GM23338 (cell line): ENCODE measurements at regions not wholly inside any gene's neighbourhood (a gene's known extent, or its start where the extent isn't known, plus 50 kb on each side); places are given as distances from the start of the nearest gene placed in this dataset.

Source experiments
- ATAC-seq: fragments of 200-7000 bp; cut with Tn5 transposase; 3 replicates; pipeline ENCODE4 v1.9.1; 2020
- DNase-seq: peaks from one replicate; pipeline ENCODE4 v3.0.0-alpha.2; 2015; ENCODE audit warnings: low spot score
- H2AFZ ChIP-seq: fragments of 200-600 bp; sonication (generic); 2 replicates; pipeline ENCODE4 v1.8.0; 2016; ENCODE audit warnings: antibody characterized with exemption, mild to moderate bottlenecking, moderate library complexity
- H3F3A ChIP-seq: fragments of 200-600 bp; sonication (generic); replicated peaks from 2 replicates; pipeline ENCODE4 v1.8.0; 2017; ENCODE audit warnings: antibody characterized with exemption, mixed run types, low read depth
- H3K27ac ChIP-seq: fragments of 200-600 bp; sonication (generic); 2 replicates; pipeline ENCODE4 v1.6.1; 2016; ENCODE audit warnings: low read depth
- H3K27me3 ChIP-seq: fragments of 200-600 bp; sonication (generic); 2 replicates; pipeline ENCODE4 v1.8.0; 2016; ENCODE audit warnings: mild to moderate bottlenecking, mixed run types, moderate library complexity; ENCODE audit not compliant: insufficient read depth
- H3K36me3 ChIP-seq: fragments of 200-600 bp; sonication (generic); 2 replicates; pipeline ENCODE4 v1.8.0; 2016; ENCODE audit warnings: mild to moderate bottlenecking; ENCODE audit not compliant: insufficient read depth
- H3K4me1 ChIP-seq: fragments of 200-600 bp; sonication (generic); 2 replicates; pipeline ENCODE4 v1.8.0; 2016; ENCODE audit warnings: mild to moderate bottlenecking, moderate library complexity; ENCODE audit not compliant: insufficient read depth
- H3K4me2 ChIP-seq: fragments of 200-600 bp; sonication (generic); 2 replicates; pipeline ENCODE4 v1.7.1; 2017; ENCODE audit warnings: mixed run types
- H3K4me3 ChIP-seq: fragments of 200-600 bp; sonication (generic); 2 replicates; pipeline ENCODE4 v1.6.1; 2016; ENCODE audit warnings: mixed run types
- H3K79me2 ChIP-seq: fragments of 200-600 bp; sonication (generic); replicated peaks from 2 replicates; pipeline ENCODE4 v1.8.0; 2017; ENCODE audit warnings: mild to moderate bottlenecking; ENCODE audit not compliant: insufficient read depth
- H3K9me2 ChIP-seq: fragments of 200-600 bp; sonication (generic); 2 replicates; pipeline ENCODE4 v1.8.0; 2017; ENCODE audit not compliant: insufficient read depth
- H4K20me1 ChIP-seq: fragments of 200-600 bp; sonication (generic); replicated peaks from 2 replicates; pipeline ENCODE4 v1.8.0; 2017; ENCODE audit warnings: mild to moderate bottlenecking; ENCODE audit not compliant: insufficient read depth
- H3K27ac Mint-ChIP-seq: 2 replicates; pipeline ENCODE4 v1.8.0; 2020; ENCODE audit warnings: inconsistent platforms, mild to moderate bottlenecking, moderate library complexity, mixed read lengths
- H3K27me3 Mint-ChIP-seq: 3 replicates; pipeline ENCODE4 v1.8.0; 2022; ENCODE audit warnings: low read depth, mild to moderate bottlenecking, moderate library complexity, mixed read lengths, inconsistent platforms; ENCODE audit not compliant: insufficient read depth, poor library complexity
- H3K36me3 Mint-ChIP-seq: 3 replicates; pipeline ENCODE4 v1.8.0; 2021; ENCODE audit warnings: low read depth, mild to moderate bottlenecking, inconsistent platforms, moderate library complexity, mixed read lengths
- H3K4me1 Mint-ChIP-seq: 3 replicates; pipeline ENCODE4 v1.8.0; 2020; ENCODE audit warnings: mild to moderate bottlenecking, inconsistent platforms, mixed read lengths
- H3K4me3 Mint-ChIP-seq: 3 replicates; pipeline ENCODE4 v1.8.0; 2021; ENCODE audit warnings: moderate library complexity, mild to moderate bottlenecking, inconsistent platforms, mixed read lengths
- H3K9me3 Mint-ChIP-seq: 3 replicates; pipeline ENCODE4 v1.8.0; 2020; ENCODE audit warnings: moderate library complexity, mild to moderate bottlenecking, inconsistent platforms, mixed read lengths
- JUNB ChIP-seq: IDR thresholded peaks from one replicate; pipeline ENCODE4 v1.6.1; 2016; ENCODE audit warnings: antibody characterized with exemption; ENCODE audit not compliant: unreplicated experiment
- NANOG ChIP-seq: IDR thresholded peaks from 2 replicates; pipeline ENCODE4 v1.6.1; 2016; ENCODE audit warnings: antibody characterized with exemption, borderline replicate concordance
- POLR2AphosphoS5 ChIP-seq: IDR thresholded peaks from 2 replicates; pipeline ENCODE4 v1.6.1; 2016; ENCODE audit warnings: antibody characterized with exemption, low read depth
- STAT1 ChIP-seq: IDR thresholded peaks from one replicate; pipeline ENCODE4 v1.6.1; 2016; ENCODE audit warnings: antibody characterized with exemption; ENCODE audit not compliant: unreplicated experiment
- ZNF114 ChIP-seq: fragments of 250-450 bp; sonication (Bioruptor Pico); IDR thresholded peaks from 2 replicates; pipeline ENCODE4 v1.5.0; 2020; ENCODE audit warnings: mild to moderate bottlenecking, moderate library complexity
- ZNF331 ChIP-seq: fragments of 250-450 bp; sonication (Bioruptor Pico); IDR thresholded peaks from 2 replicates; pipeline ENCODE4 v1.5.0; 2020; ENCODE audit warnings: low read depth, mild to moderate bottlenecking, moderate library complexity
- ZNF462 ChIP-seq: fragments of 250-450 bp; sonication (Bioruptor Pico); IDR thresholded peaks from 2 replicates; pipeline ENCODE4 v1.5.0; 2020; ENCODE audit warnings: mild to moderate bottlenecking, moderate library complexity
- TF ChIP-seq, protein P1 (sequence below), 2 experiments: fragments of 200-600 bp in 1 of 2; sonication (generic) in 1 of 2; conservative IDR thresholded peaks; 2 replicates each; pipeline versions ENCODE4 v1.5.1 to v1.6.1; 2016 to 2017; ENCODE audit warnings: antibody characterized with exemption in 2 of 2, low read depth in 2 of 2, mild to moderate bottlenecking in 2 of 2, moderate library complexity in 1 of 2

DNA sequence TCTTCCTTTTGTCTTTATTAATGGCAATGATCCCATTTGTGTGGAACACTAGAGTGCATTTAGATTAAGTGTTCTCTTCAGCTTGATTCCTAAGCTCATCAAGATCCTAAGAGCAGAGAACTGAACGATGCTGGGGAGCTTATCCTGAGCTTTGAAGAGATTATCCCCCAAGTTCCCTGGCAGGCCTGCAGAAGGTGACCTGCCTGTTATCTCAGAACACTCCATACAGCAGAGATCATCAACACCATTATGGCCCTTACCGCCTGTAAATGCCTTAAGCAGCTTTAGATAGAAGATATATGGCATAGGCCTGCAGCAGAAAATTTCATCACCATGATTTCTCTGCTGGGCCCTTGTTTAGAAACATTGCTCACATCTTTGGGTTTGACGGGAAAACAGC lies 779.9 kb upstream of the MAP3K7 start:
- 0 out of 2 replicates have a peak, but pooled peaks cover 3% of the 10 kb centered on the region for H3K9me2 ChIP-seq
- no peak overlapping the region for H3K4me2 ChIP-seq
- H3K27me3 Mint-ChIP-seq = peaks cover 2% of the 10 kb centered on the region
- no peaks in the 10 kb centered on the region for H3F3A ChIP-seq
- H3K36me3 Mint-ChIP-seq = no peaks in the 10 kb centered on the region; the same call in 2 of the 3 replicates
- H2AFZ ChIP-seq = no peak overlapping the region
- H3K9me3 Mint-ChIP-seq = peaks cover 8% of the 10 kb centered on the region; the same call in 2 of the 3 replicates
- no peak overlapping the region for H3K4me3 Mint-ChIP-seq
- no peaks in the 10 kb centered on the region for H3K36me3 ChIP-seq
- no peak overlapping the region for H3K27ac ChIP-seq
- H3K4me3 ChIP-seq = no peak overlapping the region
- no peaks in the 10 kb centered on the region for H3K4me1 Mint-ChIP-seq
- TF ChIP-seq NANOG (no peak), ZNF114 (CRISPR knock-in tag) (no peak), JUNB (no peak), POLR2AphosphoS5 (no peak), ZNF331 (CRISPR knock-in tag) (no peak)
- TF ChIP-seq, protein P1, sequence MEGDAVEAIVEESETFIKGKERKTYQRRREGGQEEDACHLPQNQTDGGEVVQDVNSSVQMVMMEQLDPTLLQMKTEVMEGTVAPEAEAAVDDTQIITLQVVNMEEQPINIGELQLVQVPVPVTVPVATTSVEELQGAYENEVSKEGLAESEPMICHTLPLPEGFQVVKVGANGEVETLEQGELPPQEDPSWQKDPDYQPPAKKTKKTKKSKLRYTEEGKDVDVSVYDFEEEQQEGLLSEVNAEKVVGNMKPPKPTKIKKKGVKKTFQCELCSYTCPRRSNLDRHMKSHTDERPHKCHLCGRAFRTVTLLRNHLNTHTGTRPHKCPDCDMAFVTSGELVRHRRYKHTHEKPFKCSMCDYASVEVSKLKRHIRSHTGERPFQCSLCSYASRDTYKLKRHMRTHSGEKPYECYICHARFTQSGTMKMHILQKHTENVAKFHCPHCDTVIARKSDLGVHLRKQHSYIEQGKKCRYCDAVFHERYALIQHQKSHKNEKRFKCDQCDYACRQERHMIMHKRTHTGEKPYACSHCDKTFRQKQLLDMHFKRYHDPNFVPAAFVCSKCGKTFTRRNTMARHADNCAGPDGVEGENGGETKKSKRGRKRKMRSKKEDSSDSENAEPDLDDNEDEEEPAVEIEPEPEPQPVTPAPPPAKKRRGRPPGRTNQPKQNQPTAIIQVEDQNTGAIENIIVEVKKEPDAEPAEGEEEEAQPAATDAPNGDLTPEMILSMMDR (conservative IDR thresholded peaks at IDR 0.05; ENCODE audit: low read depth in 2 of 2) = no peak
- DNase-seq (no peak), ATAC-seq (no peak)
- no peaks in the 10 kb centered on the region for H4K20me1 ChIP-seq
- no peaks in the 10 kb centered on the region for H3K27me3 ChIP-seq
- H3K27ac Mint-ChIP-seq = no peak overlapping the region
- H3K4me1 ChIP-seq = no peaks in the 10 kb centered on the region
- no peaks in the 10 kb centered on the region for H3K79me2 ChIP-seq

DNA sequence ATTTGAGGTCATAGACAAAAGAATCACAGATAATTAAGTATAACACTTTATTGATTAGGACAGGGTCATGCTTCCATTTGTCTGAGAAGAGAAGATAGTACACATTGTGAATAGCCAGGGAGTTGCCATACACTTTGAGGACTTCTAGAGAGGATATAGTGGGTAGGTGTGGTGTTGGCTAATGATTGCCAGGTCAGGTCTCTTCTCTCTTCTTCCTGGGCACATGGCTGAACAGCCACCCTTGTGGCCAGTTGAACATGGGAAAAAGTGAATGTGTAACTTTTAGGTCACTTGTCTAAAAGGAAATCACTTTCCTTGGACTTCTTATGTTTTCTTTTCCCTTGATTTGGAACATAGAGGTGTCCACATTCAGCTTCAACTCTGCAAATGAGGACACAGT lies 772.1 kb upstream of the MAP3K7 start:
- no peak overlapping the region for H2AFZ ChIP-seq
- no peak overlapping the region for H3K4me3 ChIP-seq
- no peaks in the 10 kb centered on the region for H4K20me1 ChIP-seq
- Mint-ChIP-seq H3K36me3 (no peaks in the 10 kb centered on the region), H3K27ac (no peak overlapping the region), H3K4me3 (no peak overlapping the region), H3K9me3 (no peaks in the 10 kb centered on the region), H3K27me3 (peaks cover 2% of the 10 kb centered on the region), H3K4me1 (no peaks in the 10 kb centered on the region)
- no peak for ATAC-seq
- no peaks in the 10 kb centered on the region for H3K36me3 ChIP-seq
- H3K9me2 ChIP-seq = no peaks in the 10 kb centered on the region
- no peaks in the 10 kb centered on the region for H3K27me3 ChIP-seq
- H3K4me2 ChIP-seq = no peak overlapping the region
- H3K79me2 ChIP-seq = no peaks in the 10 kb centered on the region
- H3K27ac ChIP-seq = no peak overlapping the region
- DNase-seq = no peak
- no peaks in the 10 kb centered on the region for H3F3A ChIP-seq
- H3K4me1 ChIP-seq = no peaks in the 10 kb centered on the region
- TF ChIP-seq ZNF462 (CRISPR knock-in tag) = no peak
- TF ChIP-seq STAT1 = no peak
- TF ChIP-seq ZNF114 (CRISPR knock-in tag) = no peak
- no peak for TF ChIP-seq ZNF331 (CRISPR knock-in tag)
- TF ChIP-seq, protein P1 (conservative IDR thresholded peaks at IDR 0.05; ENCODE audit: low read depth in 2 of 2) = no peak
